C4-2B (cell line): ENCODE measurements at regions not wholly inside any gene's neighbourhood (a gene's known extent, or its start where the extent isn't known, plus 50 kb on each side); places are given as distances from the start of the nearest gene placed in this dataset.

Experiments used
- CTCF ChIP-seq: fragments of 450-650 bp; conservative IDR thresholded peaks from 2 replicates; pipeline ENCODE4 v1.5.1; 2017; ENCODE audit warnings: mild to moderate bottlenecking
- ZFX ChIP-seq: fragments of 450-650 bp; IDR thresholded peaks from 2 replicates; pipeline ENCODE4 v1.6.1; 2017

- no peak for TF ChIP-seq CTCF
- no peak for TF ChIP-seq ZFX
Observed at GRCh38 chr6:85961746-85962145, 319.1 kb upstream of the SYNCRIP start.
